HCT116 (cell line): ENCODE measurements at regions not wholly inside any gene's neighbourhood (a gene's known extent, or its start where the extent isn't known, plus 50 kb on each side); places are given as distances from the start of the nearest gene placed in this dataset.

Experiments
- ATAC-seq: fragments of 200-7000 bp; cut with Tn5 transposase; 2 replicates; pipeline ENCODE4 v1.9.1; 2020; ENCODE audit warnings: mild to moderate bottlenecking, moderate library complexity
- BruUV-seq: library from RNA; stranded (reverse); fragments of 400-500 nt; replicated peaks from 2 replicates; lab custom pipeline; 2021; lab: Mats Ljungman, UMichigan
- CTCF ChIA-PET: fragments of 300-600 bp; sonication (Branson Sonifier 250); formaldehyde crosslinking; loops from one replicate; lab custom pipeline; 2021; ENCODE audit warnings: antibody characterized with exemption; lab: Charles Lee
- POLR2A ChIA-PET: fragments of 300-600, 350-600 bp; sonication (Branson Sonifier 250); formaldehyde crosslinking; loops from one replicate; lab custom pipeline; 2021; ENCODE audit warnings: antibody characterized with exemption; lab: Charles Lee
- RAD21 ChIA-PET, 2 experiments: fragments of 300-600 bp; sonication (Branson Sonifier 250); formaldehyde crosslinking; loops; one replicate each; lab custom pipeline; 2023; ENCODE audit warnings: low total read pairs in 2 of 2; ENCODE audit not compliant: uncharacterized antibody in 2 of 2, unreplicated experiment in 2 of 2, low non-redundant PET in 1 of 2; lab: Charles Lee
- DNase-seq: peaks from one replicate; pipeline ENCODE4 v3.0.0-alpha.2; 2010; ENCODE audit warnings: low read depth, low spot score
- H2AFZ ChIP-seq: fragments of 200-600 bp; shearing (Covaris generic), sonication (generic); 2 replicates; pipeline ENCODE4 v1.6.1; 2017; ENCODE audit warnings: low read depth, mixed run types, mixed read lengths, antibody characterized with exemption, low read length; ENCODE audit not compliant: poor library complexity, severe bottlenecking
- H3K27ac ChIP-seq: 2 replicates; pipeline ENCODE4 v1.5.1; 2012; ENCODE audit warnings: low read depth, low read length
- H3K27me3 ChIP-seq: fragments of 200-600 bp; sonication (generic); 2 replicates; pipeline ENCODE4 v1.6.1; 2016; ENCODE audit warnings: mixed run types, low read length, mixed read lengths; ENCODE audit not compliant: insufficient read depth
- H3K36me3 ChIP-seq, 2 experiments: fragments of 200-500 bp in 1 of 2; fragments of 200-600 bp in 1 of 2; sonication (Bioruptor generic) in 1 of 2; sonication (generic) in 1 of 2; 2 replicates each; pipeline versions ENCODE4 v1.5.1 to v1.6.1; 2014 to 2016; ENCODE audit warnings: low read length in 2 of 2, inconsistent platforms in 1 of 2, mixed read lengths in 1 of 2, mixed run types in 1 of 2; ENCODE audit not compliant: insufficient read depth in 2 of 2, control insufficient read depth in 1 of 2
- H3K4me1 ChIP-seq, 2 experiments: fragments of 200-600 bp in 1 of 2; sonication (generic) in 1 of 2; 2 replicates each; pipeline versions ENCODE4 v1.5.1 to v1.6.1; 2012 to 2017; ENCODE audit warnings: low read length in 2 of 2, inconsistent platforms in 1 of 2, mild to moderate bottlenecking in 1 of 2, mixed read lengths in 1 of 2, mixed run types in 1 of 2, moderate library complexity in 1 of 2; ENCODE audit not compliant: insufficient read depth in 2 of 2, control insufficient read depth in 1 of 2
- H3K4me2 ChIP-seq: fragments of 200-600 bp; sonication (generic); 2 replicates; pipeline ENCODE4 v1.6.1; 2017; ENCODE audit warnings: mixed run types, low read length, mixed read lengths
- H3K4me3 ChIP-seq, 2 experiments: fragments of 200-600 bp in 1 of 2; sonication (generic) in 1 of 2; replicated peaks in 1 of 2; 2 replicates each; pipeline ENCODE4 v1.5.1; 2011 to 2016; ENCODE audit warnings: low read length in 2 of 2, control low read depth in 1 of 2, low read depth in 1 of 2, mild to moderate bottlenecking in 1 of 2, mixed read lengths in 1 of 2, mixed run types in 1 of 2
- H3K79me2 ChIP-seq: fragments of 200-600 bp; sonication (generic); 2 replicates; pipeline ENCODE4 v1.6.1; 2017; ENCODE audit warnings: mild to moderate bottlenecking, mixed run types, low read length, moderate library complexity, mixed read lengths; ENCODE audit not compliant: insufficient read depth
- H3K9ac ChIP-seq: fragments of 200-600 bp; sonication (generic); 2 replicates; pipeline ENCODE4 v1.6.1; 2016; ENCODE audit warnings: low read length, mixed read lengths
- H3K9me2 ChIP-seq: fragments of 200-600 bp; sonication (generic), shearing (Covaris generic); 2 replicates; pipeline ENCODE4 v1.6.1; 2017; ENCODE audit warnings: mixed run types, mild to moderate bottlenecking, moderate library complexity; ENCODE audit not compliant: insufficient read depth
- H3K9me3 ChIP-seq, 2 experiments: fragments of 200-500 bp in 1 of 2; fragments of 200-600 bp in 1 of 2; sonication (Bioruptor generic) in 1 of 2; sonication (generic) in 1 of 2; 2 replicates each; pipeline ENCODE4 v1.6.1; 2014 to 2017; ENCODE audit warnings: low read length in 2 of 2, mixed read lengths in 2 of 2, inconsistent platforms in 1 of 2, low read depth in 1 of 2, mild to moderate bottlenecking in 1 of 2, mixed run types in 1 of 2, moderate library complexity in 1 of 2; ENCODE audit not compliant: control insufficient read depth in 1 of 2, insufficient read depth in 1 of 2
- H4K20me1 ChIP-seq: fragments of 200-600 bp; sonication (generic), shearing (Covaris generic); 2 replicates; pipeline ENCODE4 v1.6.1; 2017; ENCODE audit warnings: mixed run types, mild to moderate bottlenecking, moderate library complexity; ENCODE audit not compliant: insufficient read depth
- ATF3 ChIP-seq: IDR thresholded peaks from 2 replicates; pipeline ENCODE4 v1.6.1; 2012
- CBX3 ChIP-seq: IDR thresholded peaks from 2 replicates; pipeline ENCODE4 v1.6.1; 2012; ENCODE audit warnings: low read depth
- CEBPB ChIP-seq: IDR thresholded peaks from 2 replicates; pipeline ENCODE4 v1.6.1; 2012; ENCODE audit warnings: low read depth
- CTCF ChIP-seq, 3 experiments: fragments of 200-600 bp in 1 of 3; sonication (generic) in 1 of 3; IDR thresholded peaks in 2 of 3; conservative IDR thresholded peaks in 1 of 3; 2 replicates each; pipeline ENCODE4 v1.5.1; 2012 to 2017; ENCODE audit warnings: low read depth in 2 of 3, low read length in 2 of 3, antibody characterized with exemption in 1 of 3, borderline replicate concordance in 1 of 3, control low read depth in 1 of 3, mild to moderate bottlenecking in 1 of 3, mixed read lengths in 1 of 3, mixed run types in 1 of 3, moderate library complexity in 1 of 3; ENCODE audit not compliant: insufficient read depth in 1 of 3
- EGR1 ChIP-seq: IDR thresholded peaks from 2 replicates; pipeline ENCODE4 v1.6.1; 2012; ENCODE audit warnings: low read depth
- ELF1 ChIP-seq: IDR thresholded peaks from 2 replicates; pipeline ENCODE4 v1.6.1; 2012; ENCODE audit warnings: low read depth, borderline replicate concordance
- EZH2 ChIP-seq: fragments of 200-600 bp; sonication (generic); IDR thresholded peaks from 2 replicates; pipeline ENCODE4 v1.6.1; 2017; ENCODE audit warnings: antibody characterized with exemption, mixed run types
- EZH2phosphoT487 ChIP-seq: fragments of 200-600 bp; IDR thresholded peaks from 2 replicates; pipeline ENCODE4 v1.6.1; 2018; ENCODE audit warnings: antibody characterized with exemption, borderline replicate concordance
- FOSL1 ChIP-seq: IDR thresholded peaks from 2 replicates; pipeline ENCODE4 v1.6.1; 2012; ENCODE audit warnings: low read depth
- JUND ChIP-seq: IDR thresholded peaks from 2 replicates; pipeline ENCODE4 v1.6.1; 2012
- MAX ChIP-seq: IDR thresholded peaks from 2 replicates; pipeline ENCODE4 v1.6.1; 2012
- POLR2A ChIP-seq: IDR thresholded peaks from 2 replicates; pipeline ENCODE4 v1.7.0; 2011; ENCODE audit warnings: borderline replicate concordance; ENCODE audit not compliant: insufficient read depth, insufficient read length; ENCODE audit errors: extremely low read depth
- RAD21 ChIP-seq: IDR thresholded peaks from 2 replicates; pipeline ENCODE4 v1.6.1; 2012; ENCODE audit warnings: low read depth, mild to moderate bottlenecking
- SIN3A ChIP-seq: IDR thresholded peaks from 2 replicates; pipeline ENCODE4 v1.6.1; 2012; ENCODE audit warnings: low read depth
- SP1 ChIP-seq: IDR thresholded peaks from 2 replicates; pipeline ENCODE4 v1.6.1; 2012; ENCODE audit warnings: low read depth
- TCF7L2 ChIP-seq: IDR thresholded peaks from 2 replicates; pipeline ENCODE4 v1.7.0; 2011; ENCODE audit warnings: borderline replicate concordance, inconsistent platforms; ENCODE audit not compliant: insufficient read depth, insufficient read length; ENCODE audit errors: extremely low read depth
- YY1 ChIP-seq: IDR thresholded peaks from 2 replicates; pipeline ENCODE4 v1.6.1; 2011; ENCODE audit warnings: low read length, low read depth, moderate library complexity, mild to moderate bottlenecking; ENCODE audit not compliant: insufficient replicate concordance; ENCODE audit errors: extremely low read depth
- ZBTB33 ChIP-seq: IDR thresholded peaks from 2 replicates; pipeline ENCODE4 v1.6.1; 2011; ENCODE audit warnings: mild to moderate bottlenecking, low read length, moderate library complexity; ENCODE audit not compliant: insufficient replicate concordance; ENCODE audit errors: extremely low read depth
- ZFX ChIP-seq: fragments of 450-650 bp; IDR thresholded peaks from 2 replicates; pipeline ENCODE4 v1.6.1; 2017
- ZNF274 ChIP-seq: fragments of 200-500 bp; sonication (Bioruptor generic); IDR thresholded peaks from 2 replicates; pipeline ENCODE4 v1.6.1; 2014; ENCODE audit warnings: mild to moderate bottlenecking, low read depth, low read length, inconsistent platforms
- intact Hi-C: fragments of 100-400 bp; cut with micrococcal nuclease; formaldehyde crosslinking; loops from 2 replicates; pipeline ENCODE4 v1.10.0; 2022
- TF ChIP-seq, protein P1 (sequence below): IDR thresholded peaks from 2 replicates; pipeline ENCODE4 v1.6.1; 2012; ENCODE audit warnings: low read depth

DNA sequence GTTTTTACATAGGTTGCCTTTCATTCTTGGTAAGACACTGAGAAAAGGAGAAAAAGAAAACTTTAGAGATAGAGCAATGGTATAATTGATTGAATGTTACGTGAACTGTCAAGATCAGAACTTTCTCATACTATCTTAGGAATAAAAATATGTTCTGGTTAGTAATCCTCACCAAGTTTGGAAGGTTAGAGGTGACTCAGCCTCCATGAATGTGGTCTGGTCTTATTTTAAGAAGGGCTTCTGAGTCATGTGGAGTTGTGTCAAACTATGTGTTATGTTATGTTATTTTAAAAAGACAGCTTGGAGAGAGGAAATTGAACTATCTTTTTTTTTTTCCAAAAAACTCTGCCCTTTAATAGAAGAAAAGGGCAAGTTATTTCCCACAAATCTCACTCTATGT lies 458.6 kb upstream of the KLF6 start:
- 0 out of 2 replicates have a peak overlapping the region, but pooled peaks have one; percentile 13 for H3K9ac ChIP-seq
- peak overlapping the region in 1 of 2 experiments; percentile 40; a peak in 3 of 4 replicates for H3K4me3 ChIP-seq
- POLR2A ChIA-PET, result interaction anchor here (1.4 kb wide), 1 partner anchor 19 kb away, joined by 3 read pairs; no protein-coding TSS in a partner anchor
- intact Hi-C loops, result no loop called here
- H3K4me2 ChIP-seq, result peak overlapping the region; percentile 73
- H3K27me3 ChIP-seq, result no peaks in the 10 kb centered on the region
- ATAC-seq (peak; percentile 72), DNase-seq (peak; percentile 61)
- peak overlapping the region; percentile 21; the same call in 1 of the 2 replicates for H3K27ac ChIP-seq
- CTCF ChIA-PET, result no interaction called here
- peak overlapping the region; percentile 85 for H2AFZ ChIP-seq
- H3K4me1 ChIP-seq, result peaks cover 17 to 51% of the 10 kb centered on the region in 2 experiments
- no peaks in the 10 kb centered on the region for H3K79me2 ChIP-seq
- no peaks in the 10 kb centered on the region for H3K9me2 ChIP-seq
- BruUV-seq, result no TSS peak
- H3K9me3 ChIP-seq, result no peaks in the 10 kb centered on the region
- no peaks in the 10 kb centered on the region for H3K36me3 ChIP-seq
- H4K20me1 ChIP-seq, result no peaks in the 10 kb centered on the region
- RAD21 ChIA-PET, result no interaction called here
- TF ChIP-seq SIN3A, result peak; percentile 52; the same call in 1 of the 2 replicates
- no peak for TF ChIP-seq EZH2
- peak; percentile 83 for TF ChIP-seq JUND
- no peak for TF ChIP-seq ZFX
- TF ChIP-seq, protein P1, sequence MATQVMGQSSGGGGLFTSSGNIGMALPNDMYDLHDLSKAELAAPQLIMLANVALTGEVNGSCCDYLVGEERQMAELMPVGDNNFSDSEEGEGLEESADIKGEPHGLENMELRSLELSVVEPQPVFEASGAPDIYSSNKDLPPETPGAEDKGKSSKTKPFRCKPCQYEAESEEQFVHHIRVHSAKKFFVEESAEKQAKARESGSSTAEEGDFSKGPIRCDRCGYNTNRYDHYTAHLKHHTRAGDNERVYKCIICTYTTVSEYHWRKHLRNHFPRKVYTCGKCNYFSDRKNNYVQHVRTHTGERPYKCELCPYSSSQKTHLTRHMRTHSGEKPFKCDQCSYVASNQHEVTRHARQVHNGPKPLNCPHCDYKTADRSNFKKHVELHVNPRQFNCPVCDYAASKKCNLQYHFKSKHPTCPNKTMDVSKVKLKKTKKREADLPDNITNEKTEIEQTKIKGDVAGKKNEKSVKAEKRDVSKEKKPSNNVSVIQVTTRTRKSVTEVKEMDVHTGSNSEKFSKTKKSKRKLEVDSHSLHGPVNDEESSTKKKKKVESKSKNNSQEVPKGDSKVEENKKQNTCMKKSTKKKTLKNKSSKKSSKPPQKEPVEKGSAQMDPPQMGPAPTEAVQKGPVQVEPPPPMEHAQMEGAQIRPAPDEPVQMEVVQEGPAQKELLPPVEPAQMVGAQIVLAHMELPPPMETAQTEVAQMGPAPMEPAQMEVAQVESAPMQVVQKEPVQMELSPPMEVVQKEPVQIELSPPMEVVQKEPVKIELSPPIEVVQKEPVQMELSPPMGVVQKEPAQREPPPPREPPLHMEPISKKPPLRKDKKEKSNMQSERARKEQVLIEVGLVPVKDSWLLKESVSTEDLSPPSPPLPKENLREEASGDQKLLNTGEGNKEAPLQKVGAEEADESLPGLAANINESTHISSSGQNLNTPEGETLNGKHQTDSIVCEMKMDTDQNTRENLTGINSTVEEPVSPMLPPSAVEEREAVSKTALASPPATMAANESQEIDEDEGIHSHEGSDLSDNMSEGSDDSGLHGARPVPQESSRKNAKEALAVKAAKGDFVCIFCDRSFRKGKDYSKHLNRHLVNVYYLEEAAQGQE, result no peak
- no peak for TF ChIP-seq TCF7L2
- TF ChIP-seq RAD21, result peak; percentile 14; the same call in 1 of the 2 replicates
- no peak for TF ChIP-seq EZH2phosphoT487
- peak; percentile 47; the same call in 1 of the 2 replicates for TF ChIP-seq CEBPB
- no peak for TF ChIP-seq CTCF (IDR thresholded peaks at IDR 0.05 in 2 of 3, conservative IDR thresholded peaks at IDR 0.05 in 1 of 3; ENCODE audit: borderline replicate concordance in 1 of 3, insufficient read depth in 1 of 3, low read depth in 2 of 3, low read length in 2 of 3)
- no peak for TF ChIP-seq EGR1
- no peak for TF ChIP-seq ZBTB33
- peak; percentile 85 for TF ChIP-seq FOSL1
- TF ChIP-seq ELF1, result no peak
- peak; percentile 70 for TF ChIP-seq SP1
- no peak for TF ChIP-seq ATF3
- TF ChIP-seq MAX, result peak; percentile 35; the same call in 1 of the 2 replicates
- no peak for TF ChIP-seq ZNF274
- no peak for TF ChIP-seq YY1
- 0 out of 2 replicates have a peak, but pooled peaks have one; percentile 14 for TF ChIP-seq CBX3
- no peak for TF ChIP-seq POLR2A
